Endothelial cell of umbilical vein (primary cell): ENCODE measurements at regions not wholly inside any gene's neighbourhood (a gene's known extent, or its start where the extent isn't known, plus 50 kb on each side); places are given as distances from the start of the nearest gene placed in this dataset.

ENCODE experiments used
- BruUV-seq: library from RNA; stranded (reverse); fragments of 400-500 nt; replicated peaks from 2 replicates; lab custom pipeline; 2021; lab: Mats Ljungman, UMichigan
- CTCF ChIA-PET: fragments of 300-600, 350-600 bp; sonication (Branson Sonifier 250); formaldehyde crosslinking; loops from one replicate; lab custom pipeline; 2021; ENCODE audit warnings: antibody characterized with exemption, inconsistent platforms; lab: Charles Lee
- POLR2A ChIA-PET: fragments of 300-600, 350-600 bp; sonication (Branson Sonifier 250); formaldehyde crosslinking; loops from one replicate; lab custom pipeline; 2021; ENCODE audit warnings: antibody characterized with exemption, inconsistent platforms; lab: Charles Lee
- DNase-seq: peaks from one replicate; pipeline ENCODE4 v3.0.0-alpha.2; 2011; ENCODE audit warnings: low read depth, low spot score
- FAIRE-seq: peaks from 2 replicates; lab custom pipeline; 2011; peaks lifted over from hg19 to GRCh38; lab: Jason Lieb, UNC
- H2AFZ ChIP-seq: 2 replicates; pipeline ENCODE4 v1.6.0; 2012; ENCODE audit warnings: low read depth, low read length, control low read depth, inconsistent platforms
- H3K27ac ChIP-seq: 2 replicates; pipeline ENCODE4 v1.5.1; 2011; ENCODE audit warnings: low read depth, mild to moderate bottlenecking, control low read depth, low read length, moderate library complexity; ENCODE audit not compliant: insufficient read depth
- H3K27me3 ChIP-seq, 2 experiments: 2 replicates each; pipeline versions ENCODE4 v1.6.0 to v1.6.1; 2011; ENCODE audit warnings: low read length in 2 of 2, mixed read lengths in 1 of 2; ENCODE audit not compliant: control insufficient read depth in 2 of 2, insufficient read depth in 2 of 2
- H3K36me3 ChIP-seq, 2 experiments: 2 replicates in 1 of 2; 3 replicates in 1 of 2; pipeline ENCODE4 v1.5.1; 2011; ENCODE audit warnings: low read length in 2 of 2, mild to moderate bottlenecking in 1 of 2, moderate library complexity in 1 of 2; ENCODE audit not compliant: control insufficient read depth in 2 of 2, insufficient read depth in 2 of 2; ENCODE audit errors: extremely low read depth in 1 of 2
- H3K4me1 ChIP-seq: 3 replicates; pipeline ENCODE4 v1.5.1; 2011; ENCODE audit warnings: mild to moderate bottlenecking, low read length; ENCODE audit not compliant: control insufficient read depth, insufficient read depth; ENCODE audit errors: extremely low read depth
- H3K4me2 ChIP-seq: 2 replicates; pipeline ENCODE4 v1.6.1; 2011; ENCODE audit warnings: low read length, control low read depth, mixed read lengths; ENCODE audit not compliant: insufficient read depth
- H3K4me3 ChIP-seq, 3 experiments: fragments of 200-600 bp in 1 of 3; sonication (generic), shearing (Covaris generic) in 1 of 3; replicated peaks in 1 of 3; 2 replicates each; pipeline ENCODE4 v1.5.1; 2011 to 2016; ENCODE audit warnings: control low read depth in 3 of 3, low read length in 3 of 3, mild to moderate bottlenecking in 2 of 3, inconsistent platforms in 1 of 3, low read depth in 1 of 3, moderate library complexity in 1 of 3; ENCODE audit not compliant: insufficient read depth in 1 of 3
- H3K79me2 ChIP-seq: 2 replicates; pipeline ENCODE4 v1.6.0; 2012; ENCODE audit warnings: low read length, inconsistent platforms; ENCODE audit not compliant: control insufficient read depth, insufficient read depth
- H3K9ac ChIP-seq: replicated peaks from 2 replicates; pipeline ENCODE3; 2011; ENCODE audit warnings: low read length, control low read depth; ENCODE audit not compliant: insufficient read depth; ENCODE audit errors: extremely low read depth
- H3K9me1 ChIP-seq: replicated peaks from 3 replicates; pipeline ENCODE4 v1.6.0; 2011; ENCODE audit warnings: mild to moderate bottlenecking, low read length; ENCODE audit not compliant: control insufficient read depth, insufficient read depth; ENCODE audit errors: extremely low read depth
- H3K9me3 ChIP-seq: replicated peaks from 2 replicates; pipeline ENCODE4 v1.5.1; 2012; ENCODE audit warnings: low read length, inconsistent platforms; ENCODE audit not compliant: control insufficient read depth, insufficient read depth
- H4K20me1 ChIP-seq: replicated peaks from 2 replicates; pipeline ENCODE3; 2011; ENCODE audit warnings: mild to moderate bottlenecking, low read length; ENCODE audit not compliant: control insufficient read depth, insufficient read depth; ENCODE audit errors: extremely low read depth
- CTCF ChIP-seq, 2 donors: IDR thresholded peaks; 1 replicate in 1 of 2; 2 replicates in 1 of 2; pipeline ENCODE4 v1.5.1; 2011; ENCODE audit warnings: low read length in 2 of 2, mild to moderate bottlenecking in 2 of 2, moderate library complexity in 2 of 2, control low read depth in 1 of 2, inconsistent platforms in 1 of 2, low read depth in 1 of 2; ENCODE audit not compliant: insufficient read depth in 1 of 2; ENCODE audit errors: extremely low read depth in 1 of 2
- FOS ChIP-seq: IDR thresholded peaks from 2 replicates; pipeline ENCODE4 v1.6.1; 2011; ENCODE audit warnings: mild to moderate bottlenecking, low read length, moderate library complexity, borderline replicate concordance; ENCODE audit not compliant: insufficient read depth
- GATA2 ChIP-seq: IDR thresholded peaks from 2 replicates; pipeline ENCODE4 v1.7.0; 2011; ENCODE audit warnings: low read depth, mild to moderate bottlenecking, moderate library complexity, mixed read lengths, low read length; ENCODE audit not compliant: insufficient read length, insufficient read depth
- JUN ChIP-seq: IDR thresholded peaks from 2 replicates; pipeline ENCODE4 v1.6.1; 2011; ENCODE audit warnings: borderline replicate concordance, low read depth; ENCODE audit not compliant: insufficient read length, insufficient read depth
- MAX ChIP-seq: IDR thresholded peaks from 2 replicates; pipeline ENCODE4 v1.6.1; 2011; ENCODE audit not compliant: insufficient read depth, insufficient read length
- MYC ChIP-seq: IDR thresholded peaks from one replicate; pipeline ENCODE4 v1.6.1; 2011; ENCODE audit warnings: mild to moderate bottlenecking, low read depth, low read length
- POLR2A ChIP-seq: IDR thresholded peaks from 2 replicates; pipeline ENCODE4 v1.6.1; 2012; ENCODE audit warnings: low read depth, mild to moderate bottlenecking, control low read depth, low read length
- POLR2AphosphoS5 ChIP-seq: IDR thresholded peaks from 2 replicates; pipeline ENCODE4 v1.6.1; 2012; ENCODE audit warnings: low read depth, mild to moderate bottlenecking, control low read depth, low read length, moderate library complexity; ENCODE audit not compliant: insufficient read depth
- dilution Hi-C: fragments of 300-500 bp; cut with MboI; formaldehyde crosslinking; loops from one replicate; pipeline ENCODE4 v1.15.0; 2019; ENCODE audit warnings: low sequenced_read_pairs; ENCODE audit not compliant: extremely low pct_ligation_motif_present
- intact Hi-C: fragments of 100-400 bp; cut with micrococcal nuclease; formaldehyde crosslinking; loops from one replicate; pipeline ENCODE4 v1.10.0; 2022

- no peak overlapping the region for H2AFZ ChIP-seq
- dilution Hi-C loops (loop anchor here (25.0 kb wide), 1 partner anchor 479 kb away; no protein-coding TSS in a partner anchor), intact Hi-C loops (no loop called here)
- no TSS peak for BruUV-seq
- DNase-seq (no peak), FAIRE-seq (no peak)
- H3K4me1 ChIP-seq: peaks cover 4% of the 10 kb centered on the region
- no peaks in the 10 kb centered on the region for H3K36me3 ChIP-seq
- TF ChIP-seq POLR2AphosphoS5 (no peak), JUN (no peak), POLR2A (no peak), MAX (no peak), FOS (no peak), GATA2 (no peak)
- H3K4me3 ChIP-seq: no peak overlapping the region
- no peak overlapping the region for H3K9ac ChIP-seq
- H3K27me3 ChIP-seq: peaks cover 0 to 13% of the 10 kb centered on the region in 2 experiments
- H3K79me2 ChIP-seq: no peaks in the 10 kb centered on the region
- ChIA-PET POLR2A (no interaction called here), CTCF (no interaction called here)
- no peak overlapping the region for H3K4me2 ChIP-seq
- no peaks in the 10 kb centered on the region for H3K9me1 ChIP-seq
- H3K27ac ChIP-seq: no peak overlapping the region
- H3K9me3 ChIP-seq: no peaks in the 10 kb centered on the region
- H4K20me1 ChIP-seq: no peaks in the 10 kb centered on the region
These were observed 389.5 kb downstream of the MTX2 start for GRCh38 chr2:176658708-176659107.

- dilution Hi-C loops: loop anchor here (25.0 kb wide), 1 partner anchor 475 kb away; no protein-coding TSS in a partner anchor
- CTCF ChIA-PET: interaction anchor here (0.7 to 2.1 kb wide), 3 partner anchors 9 to 76 kb away, joined by 3 to 10 read pairs (median 4); no protein-coding TSS in a partner anchor
- H3K79me2 ChIP-seq: no peaks in the 10 kb centered on the region
- no peak overlapping the region for H3K9ac ChIP-seq
- H3K9me3 ChIP-seq: no peaks in the 10 kb centered on the region
- intact Hi-C loops: no loop called here
- H3K36me3 ChIP-seq: no peaks in the 10 kb centered on the region
- H3K4me1 ChIP-seq: no peaks in the 10 kb centered on the region
- H3K4me2 ChIP-seq: no peak overlapping the region
- POLR2A ChIA-PET: no interaction called here
- no peaks in the 10 kb centered on the region for H4K20me1 ChIP-seq
- FAIRE-seq (no peak), DNase-seq (no peak)
- H2AFZ ChIP-seq: no peak overlapping the region
- no peak overlapping the region for H3K27ac ChIP-seq
- H3K4me3 ChIP-seq: no peak overlapping the region
- peaks cover 2% of the 10 kb centered on the region for H3K9me1 ChIP-seq
- H3K27me3 ChIP-seq: peaks cover 0 to 6% of the 10 kb centered on the region in 2 experiments
- BruUV-seq: no TSS peak
- no peak for TF ChIP-seq POLR2A
- TF ChIP-seq MYC: no peak
- no peak for TF ChIP-seq MAX
- no peak for TF ChIP-seq FOS
- no peak for TF ChIP-seq POLR2AphosphoS5
- no peak for TF ChIP-seq CTCF (IDR thresholded peaks at IDR 0.05; ENCODE audit: extremely low read depth in 1 of 2, insufficient read depth in 1 of 2, low read depth in 1 of 2, low read length in 2 of 2)
These were observed 393.5 kb downstream of the MTX2 start for GRCh38 chr2:176662753-176663152.
